ENCODE measurements at regions not wholly inside any gene's neighbourhood (a gene's known extent, or its start where the extent isn't known, plus 50 kb on each side); places are given as distances from the start of the nearest gene placed in this dataset.

- no peak overlapping the region for H3K4me2 ChIP-seq (replicated peaks; ENCODE audit: low read depth, low read length, poor library complexity, severe bottlenecking)
- no peak overlapping the region for H3K4me3 ChIP-seq (ENCODE audit: control extremely low read depth in 1 of 5, extremely low read depth in 1 of 5, insufficient read depth in 1 of 5, low read depth in 2 of 5, low read length in 4 of 5)
- ATAC-seq (ENCODE audit: low read depth): no peak
- no peaks in the 10 kb centered on the region for H3K27me3 ChIP-seq (replicated peaks in 1 of 4; ENCODE audit: control extremely low read depth in 1 of 4, control insufficient read depth in 3 of 4, insufficient read depth in 4 of 4, low read length in 3 of 4)
- H4K20me1 ChIP-seq (ENCODE audit: control insufficient read depth, insufficient read depth, low read length, poor library complexity, severe bottlenecking): no peaks in the 10 kb centered on the region
- ChIA-PET CTCF (interaction anchor here (1.5 kb wide), 1 partner anchor 326 kb away, joined by 6 read pairs; no protein-coding TSS in a partner anchor), POLR2A (no interaction called here)
- Mint-ChIP-seq H3K27me3 (peaks cover 4% of the 10 kb centered on the region), H3K27ac (no peak overlapping the region), H3K4me3 (no peak overlapping the region), H3K4me1 (no peaks in the 10 kb centered on the region), H3K9me3 (ENCODE audit: insufficient read depth) (peaks cover 3% of the 10 kb centered on the region)
- H3K9ac ChIP-seq (ENCODE audit: low read length): no peak overlapping the region
- no peak for DNase-seq
- no peaks in the 10 kb centered on the region for H3K36me3 ChIP-seq (replicated peaks in 1 of 2; ENCODE audit: control extremely low read depth in 1 of 2, control insufficient read depth in 1 of 2, extremely low read depth in 1 of 2, insufficient read depth in 2 of 2, low read length in 1 of 2)
- no peak overlapping the region for H3K27ac ChIP-seq (ENCODE audit: low read length in 2 of 2)
- intact Hi-C loops (cut with micrococcal nuclease): no loop called here
- no peaks in the 10 kb centered on the region for H3K4me1 ChIP-seq (ENCODE audit: control insufficient read depth in 2 of 2, insufficient read depth in 2 of 2, low read length in 2 of 2)
- TF ChIP-seq EZH2 (IDR thresholded peaks at IDR 0.05; ENCODE audit: borderline replicate concordance, insufficient read depth, low read depth, low read length, poor library complexity, severe bottlenecking) (no peak), CTCF (IDR thresholded peaks at IDR 0.05) (no peak)
- peaks cover 3 to 11% (median 4%) of the 10 kb centered on the region in 3 donors for H3K9me3 ChIP-seq (ENCODE audit: control extremely low read depth in 1 of 3, control insufficient read depth in 2 of 3, insufficient read depth in 1 of 3, low read length in 2 of 3)
- H2AFZ ChIP-seq (ENCODE audit: insufficient read depth, low read depth, low read length, poor library complexity, severe bottlenecking): no peak overlapping the region
- 91% methylated on average over 6 of the region's 9 CpGs for WGBS (ENCODE audit: insufficient coverage)
- H3K79me2 ChIP-seq (ENCODE audit: control insufficient read depth, insufficient read depth, low read length): no peaks in the 10 kb centered on the region
Observed at GRCh38 chr14:58826845-58827686, 189.3 kb downstream of the DACT1 start.

- no peaks in the 10 kb centered on the region for H3K27me3 ChIP-seq (replicated peaks in 1 of 4; ENCODE audit: control extremely low read depth in 1 of 4, control insufficient read depth in 3 of 4, insufficient read depth in 4 of 4, low read length in 3 of 4)
- no peak for ATAC-seq (ENCODE audit: low read depth)
- H4K20me1 ChIP-seq (ENCODE audit: control insufficient read depth, insufficient read depth, low read length, poor library complexity, severe bottlenecking): no peaks in the 10 kb centered on the region
- Mint-ChIP-seq H3K4me1 (no peaks in the 10 kb centered on the region), H3K9me3 (ENCODE audit: insufficient read depth) (peaks cover 3% of the 10 kb centered on the region), H3K4me3 (no peak overlapping the region), H3K27ac (no peak overlapping the region), H3K27me3 (peaks cover 4% of the 10 kb centered on the region)
- H2AFZ ChIP-seq (ENCODE audit: insufficient read depth, low read depth, low read length, poor library complexity, severe bottlenecking): no peak overlapping the region
- H3K4me3 ChIP-seq (ENCODE audit: control extremely low read depth in 1 of 5, extremely low read depth in 1 of 5, insufficient read depth in 1 of 5, low read depth in 2 of 5, low read length in 4 of 5): no peak overlapping the region
- no peak for DNase-seq
- no peaks in the 10 kb centered on the region for H3K36me3 ChIP-seq (replicated peaks in 1 of 2; ENCODE audit: control extremely low read depth in 1 of 2, control insufficient read depth in 1 of 2, extremely low read depth in 1 of 2, insufficient read depth in 2 of 2, low read length in 1 of 2)
- H3K79me2 ChIP-seq (ENCODE audit: control insufficient read depth, insufficient read depth, low read length): no peaks in the 10 kb centered on the region
- H3K9me3 ChIP-seq (ENCODE audit: control extremely low read depth in 1 of 3, control insufficient read depth in 2 of 3, insufficient read depth in 1 of 3, low read length in 2 of 3): peaks cover 3 to 11% (median 4%) of the 10 kb centered on the region in 3 donors
- intact Hi-C loops (cut with micrococcal nuclease): no loop called here
- H3K27ac ChIP-seq (ENCODE audit: low read length in 2 of 2): no peak overlapping the region
- H3K4me2 ChIP-seq (replicated peaks; ENCODE audit: low read depth, low read length, poor library complexity, severe bottlenecking): no peak overlapping the region
- POLR2A ChIA-PET: no interaction called here
- no peaks in the 10 kb centered on the region for H3K4me1 ChIP-seq (ENCODE audit: control insufficient read depth in 2 of 2, insufficient read depth in 2 of 2, low read length in 2 of 2)
- H3K9ac ChIP-seq (ENCODE audit: low read length): no peak overlapping the region
- CTCF ChIA-PET: no interaction called here
- TF ChIP-seq EZH2 (IDR thresholded peaks at IDR 0.05; ENCODE audit: borderline replicate concordance, insufficient read depth, low read depth, low read length, poor library complexity, severe bottlenecking) (no peak), CTCF (IDR thresholded peaks at IDR 0.05) (no peak)
- WGBS (ENCODE audit: insufficient coverage): 93% methylated on average over 6 of the region's 15 CpGs
Observed at GRCh38 chr14:58828298-58828697, 190.5 kb downstream of the DACT1 start.

Data from B cell (primary cell).